B cell (primary cell): ENCODE measurements at regions not wholly inside any gene's neighbourhood (a gene's known extent, or its start where the extent isn't known, plus 50 kb on each side); places are given as distances from the start of the nearest gene placed in this dataset.

ENCODE experiments used
- ATAC-seq: fragments of 200-7000 bp; cut with Tn5 transposase; one replicate; pipeline ENCODE4 v1.10.0; 2021; ENCODE audit warnings: low read depth, mild to moderate bottlenecking, moderate number of reproducible peaks, moderate library complexity
- CTCF ChIA-PET: fragments of 350-600 bp; sonication (Branson Sonifier 250); formaldehyde crosslinking; loops from one replicate; lab custom pipeline; 2021; ENCODE audit warnings: antibody characterized with exemption, inconsistent platforms; lab: Charles Lee
- POLR2A ChIA-PET: fragments of 350-600 bp; sonication (Branson Sonifier 250); formaldehyde crosslinking; loops from one replicate; lab custom pipeline; 2021; ENCODE audit warnings: antibody characterized with exemption; lab: Charles Lee
- DNase-seq: peaks from one replicate; pipeline ENCODE4 v3.0.0; 2013
- H2AFZ ChIP-seq: 2 replicates; pipeline ENCODE4 v1.6.1; 2012; ENCODE audit warnings: mild to moderate bottlenecking, low read depth, low read length; ENCODE audit not compliant: insufficient read depth, poor library complexity, severe bottlenecking
- H3K27ac ChIP-seq, 2 donors: 1 replicate in 1 of 2; 2 replicates in 1 of 2; pipeline ENCODE4 v1.5.1; 2012 to 2013; ENCODE audit warnings: low read length in 2 of 2, mild to moderate bottlenecking in 2 of 2, moderate library complexity in 1 of 2
- H3K27me3 ChIP-seq, 4 experiments: fragments of 200-600 bp in 1 of 4; sonication (generic) in 1 of 4; replicated peaks in 1 of 4; 1 replicate in 2 of 4; 2 replicates in 2 of 4; pipeline versions ENCODE4 v1.6.1 to v1.7.0; 2013 to 2016; ENCODE audit warnings: low read length in 3 of 4, mild to moderate bottlenecking in 2 of 4, mixed read lengths in 1 of 4, moderate library complexity in 1 of 4; ENCODE audit not compliant: insufficient read depth in 4 of 4, control insufficient read depth in 3 of 4; ENCODE audit errors: control extremely low read depth in 1 of 4
- H3K36me3 ChIP-seq, 2 experiments: replicated peaks in 1 of 2; 1 replicate in 1 of 2; 2 replicates in 1 of 2; pipeline versions ENCODE4 v1.6.1 to v1.7.1; 2013; ENCODE audit warnings: low read length in 1 of 2; ENCODE audit not compliant: insufficient read depth in 2 of 2, control insufficient read depth in 1 of 2; ENCODE audit errors: control extremely low read depth in 1 of 2, extremely low read depth in 1 of 2
- H3K4me1 ChIP-seq, 2 donors: fragments of 200-600 bp in 1 of 2; sonication (generic) in 1 of 2; 1 replicate in 1 of 2; 2 replicates in 1 of 2; pipeline versions ENCODE4 v1.5.1 to v1.6.1; 2013 to 2017; ENCODE audit warnings: low read length in 2 of 2; ENCODE audit not compliant: control insufficient read depth in 2 of 2, insufficient read depth in 2 of 2
- H3K4me2 ChIP-seq: replicated peaks from 2 replicates; pipeline ENCODE3; 2012; ENCODE audit warnings: mild to moderate bottlenecking, low read depth, low read length; ENCODE audit not compliant: poor library complexity, severe bottlenecking
- H3K4me3 ChIP-seq, 5 experiments: fragments of 200-600 bp in 1 of 5; sonication (generic) in 1 of 5; 1 replicate in 3 of 5; 2 replicates in 2 of 5; pipeline versions ENCODE4 v1.5.1 to v1.7.0; 2011 to 2016; ENCODE audit warnings: low read length in 4 of 5, mild to moderate bottlenecking in 4 of 5, low read depth in 2 of 5, control low read depth in 1 of 5, moderate library complexity in 1 of 5; ENCODE audit not compliant: insufficient read depth in 1 of 5; ENCODE audit errors: control extremely low read depth in 1 of 5, extremely low read depth in 1 of 5
- H3K79me2 ChIP-seq: fragments of 200-600 bp; sonication (generic); one replicate; pipeline ENCODE4 v1.6.0; 2016; ENCODE audit warnings: low read length; ENCODE audit not compliant: control insufficient read depth, insufficient read depth
- H3K9ac ChIP-seq: fragments of 200-600 bp; sonication (generic); 2 replicates; pipeline ENCODE4 v1.6.1; 2017; ENCODE audit warnings: mild to moderate bottlenecking, low read length, moderate library complexity
- H3K9me3 ChIP-seq, 3 donors: one replicate each; pipeline versions ENCODE4 v1.6.1 to v1.7.1; 2013; ENCODE audit warnings: low read length in 2 of 3; ENCODE audit not compliant: control insufficient read depth in 2 of 3, insufficient read depth in 1 of 3; ENCODE audit errors: control extremely low read depth in 1 of 3
- H4K20me1 ChIP-seq: 2 replicates; pipeline ENCODE4 v1.6.0; 2012; ENCODE audit warnings: mild to moderate bottlenecking, low read length; ENCODE audit not compliant: insufficient read depth, control insufficient read depth, poor library complexity, severe bottlenecking
- H3K27ac Mint-ChIP-seq: one replicate; pipeline ENCODE4 v1.8.0; 2021; ENCODE audit warnings: mixed read lengths
- H3K27me3 Mint-ChIP-seq: one replicate; pipeline ENCODE4 v1.8.0; 2021; ENCODE audit warnings: mixed read lengths
- H3K4me1 Mint-ChIP-seq: one replicate; pipeline ENCODE4 v1.8.0; 2021; ENCODE audit warnings: mixed read lengths
- H3K4me3 Mint-ChIP-seq: one replicate; pipeline ENCODE4 v1.8.0; 2021; ENCODE audit warnings: mixed read lengths
- H3K9me3 Mint-ChIP-seq: one replicate; pipeline ENCODE4 v1.8.0; 2022; ENCODE audit warnings: mixed read lengths; ENCODE audit not compliant: insufficient read depth
- CTCF ChIP-seq: fragments of 200-600 bp; IDR thresholded peaks from one replicate; pipeline ENCODE4 v1.8.0; 2022; ENCODE audit warnings: antibody characterized with exemption, mild to moderate bottlenecking
- EZH2 ChIP-seq: IDR thresholded peaks from 2 replicates; pipeline ENCODE4 v1.6.1; 2012; ENCODE audit warnings: borderline replicate concordance, low read depth, mild to moderate bottlenecking, moderate library complexity, low read length; ENCODE audit not compliant: insufficient read depth, poor library complexity, severe bottlenecking
- WGBS: methylation state at CpG from one replicate; pipeline ENCODE4 v1.1.5; 2013; ENCODE audit warnings: missing lambda C conversion rate; ENCODE audit not compliant: insufficient coverage; 5-methylcytosine and 5-hydroxymethylcytosine counted together
- intact Hi-C: fragments of 100-400 bp; cut with micrococcal nuclease; formaldehyde crosslinking; loops from one replicate; pipeline ENCODE4 v1.10.0; 2022

GRCh38 chr1:195328102-195328501, 1280.1 kb downstream of the KCNT2 start:
- Histone ChIP-seq H3K9ac (no peak overlapping the region), H4K20me1 (no peaks in the 10 kb centered on the region), H3K4me2 (no peak overlapping the region), H3K27ac (no peak overlapping the region), H2AFZ (no peak overlapping the region), H3K4me3 (no peak overlapping the region), H3K27me3 (no peaks in the 10 kb centered on the region), H3K9me3 (no peaks in the 10 kb centered on the region), H3K79me2 (no peaks in the 10 kb centered on the region), H3K4me1 (no peaks in the 10 kb centered on the region), H3K36me3 (no peaks in the 10 kb centered on the region)
- H3K4me1 Mint-ChIP-seq: no peaks in the 10 kb centered on the region
- 40% methylated on average over 1 of the region's 2 CpGs for WGBS
- H3K9me3 Mint-ChIP-seq: peaks cover 4% of the 10 kb centered on the region
- H3K27ac Mint-ChIP-seq: no peak overlapping the region
- TF ChIP-seq CTCF (no peak), EZH2 (no peak)
- H3K27me3 Mint-ChIP-seq: no peaks in the 10 kb centered on the region
- DNase-seq (no peak), ATAC-seq (no peak)
- CTCF ChIA-PET: no interaction called here
- intact Hi-C loops: no loop called here
- no peak overlapping the region for H3K4me3 Mint-ChIP-seq
- POLR2A ChIA-PET: no interaction called here

GRCh38 chr1:195327361-195327760, 1280.9 kb downstream of the KCNT2 start:
- WGBS: 100% methylated on average over 1 of the region's 1 CpG
- CTCF ChIA-PET: no interaction called here
- POLR2A ChIA-PET: no interaction called here
- no peak for ATAC-seq
- H2AFZ ChIP-seq: no peak overlapping the region
- H4K20me1 ChIP-seq: no peaks in the 10 kb centered on the region
- H3K4me2 ChIP-seq: no peak overlapping the region
- no peak overlapping the region for H3K4me3 Mint-ChIP-seq
- no peak overlapping the region for H3K4me3 ChIP-seq
- H3K27ac Mint-ChIP-seq: no peak overlapping the region
- no peaks in the 10 kb centered on the region for H3K4me1 Mint-ChIP-seq
- DNase-seq: no peak
- no peaks in the 10 kb centered on the region for H3K79me2 ChIP-seq
- no peaks in the 10 kb centered on the region for H3K9me3 ChIP-seq
- peaks cover 4% of the 10 kb centered on the region for H3K9me3 Mint-ChIP-seq
- no peak overlapping the region for H3K9ac ChIP-seq
- intact Hi-C loops: no loop called here
- H3K27ac ChIP-seq: no peak overlapping the region
- TF ChIP-seq EZH2 (no peak), CTCF (no peak)
- no peaks in the 10 kb centered on the region for H3K36me3 ChIP-seq
- H3K27me3 ChIP-seq: no peaks in the 10 kb centered on the region
- no peaks in the 10 kb centered on the region for H3K4me1 ChIP-seq
- no peaks in the 10 kb centered on the region for H3K27me3 Mint-ChIP-seq
